ENCODE measurements at regions not wholly inside any gene's neighbourhood (a gene's known extent, or its start where the extent isn't known, plus 50 kb on each side); places are given as distances from the start of the nearest gene placed in this dataset.

DNA sequence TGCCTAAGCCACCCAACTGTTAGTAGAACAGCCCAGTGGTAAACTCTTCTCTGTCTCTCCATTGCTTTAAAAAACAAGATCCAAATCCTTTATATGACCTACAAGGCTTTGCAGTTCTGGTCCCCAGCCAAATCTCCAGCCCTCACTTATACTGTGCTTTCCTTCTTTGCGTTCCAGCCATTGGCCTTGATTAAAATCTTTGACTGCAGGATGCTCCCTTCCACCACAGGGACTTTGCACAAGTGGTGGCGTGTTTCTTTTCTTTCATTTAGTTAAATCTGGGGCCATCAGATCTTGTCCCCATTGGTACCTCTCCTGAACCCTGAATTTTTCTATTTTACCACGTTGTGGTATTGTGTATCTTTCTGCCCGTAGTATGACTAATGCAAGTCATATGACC lies 183.7 kb downstream of the VRK1 start:
- DNase-seq (ENCODE audit: low read depth), result no peak

GRCh38 chr14:96986256-96987085 lies 189.3 kb downstream of the VRK1 start:
- no peak for DNase-seq (ENCODE audit: low read depth)

DNA sequence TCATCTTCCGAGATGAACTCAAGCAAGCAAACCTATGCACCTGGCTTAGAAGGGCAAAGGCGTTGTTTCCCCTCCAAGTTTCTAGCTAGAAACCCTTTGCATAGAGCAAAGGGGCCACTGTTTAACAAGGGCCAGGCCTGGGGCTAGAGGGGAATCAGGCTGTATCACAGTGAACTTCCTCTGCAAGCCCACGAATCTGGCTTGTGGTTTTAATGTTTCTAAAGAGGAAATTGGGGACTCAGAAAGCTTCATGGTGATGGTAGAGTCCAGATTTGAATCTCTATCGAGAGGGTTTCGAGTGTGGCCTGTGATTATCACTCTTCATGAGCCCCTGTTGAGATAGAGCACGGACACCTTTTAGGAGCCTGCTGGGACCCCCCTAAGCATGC lies 189.9 kb downstream of the VRK1 start:
- no peak for DNase-seq (ENCODE audit: low read depth)

GRCh38 chr14:96987771-96988170 lies 190.6 kb downstream of the VRK1 start:
- no peak for DNase-seq (ENCODE audit: low read depth)

- DNase-seq (ENCODE audit: low read depth), result no peak
Measured at GRCh38 chr14:96989306-96989705, 192.1 kb downstream of the VRK1 start.

DNA sequence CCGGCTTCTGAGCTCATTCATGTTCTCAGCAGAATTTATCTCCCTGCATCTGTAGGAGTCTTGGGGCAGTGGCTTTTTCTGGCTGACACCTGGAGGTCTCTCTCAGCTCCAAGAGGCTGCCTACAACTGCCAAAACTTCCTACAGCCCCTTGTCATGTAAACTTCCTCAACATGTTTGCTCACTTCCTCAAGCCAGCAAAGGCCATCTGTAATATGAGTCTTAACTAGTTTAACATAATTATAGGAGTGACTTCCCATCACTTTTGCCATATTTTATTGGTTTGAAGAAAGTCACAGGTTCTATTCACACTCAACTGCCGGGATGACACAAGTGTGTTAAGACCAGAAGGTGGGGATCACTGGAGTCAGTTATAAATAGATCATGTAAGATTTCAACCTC lies 194.0 kb downstream of the VRK1 start:
- DNase-seq (ENCODE audit: low read depth), result no peak

- no peak for DNase-seq (ENCODE audit: low read depth)
Measured at GRCh38 chr14:96994999-96995398, 197.8 kb downstream of the VRK1 start.

- no peak for DNase-seq (ENCODE audit: low read depth)
Measured at GRCh38 chr14:96997269-96997668, 200.1 kb downstream of the VRK1 start.

DNA sequence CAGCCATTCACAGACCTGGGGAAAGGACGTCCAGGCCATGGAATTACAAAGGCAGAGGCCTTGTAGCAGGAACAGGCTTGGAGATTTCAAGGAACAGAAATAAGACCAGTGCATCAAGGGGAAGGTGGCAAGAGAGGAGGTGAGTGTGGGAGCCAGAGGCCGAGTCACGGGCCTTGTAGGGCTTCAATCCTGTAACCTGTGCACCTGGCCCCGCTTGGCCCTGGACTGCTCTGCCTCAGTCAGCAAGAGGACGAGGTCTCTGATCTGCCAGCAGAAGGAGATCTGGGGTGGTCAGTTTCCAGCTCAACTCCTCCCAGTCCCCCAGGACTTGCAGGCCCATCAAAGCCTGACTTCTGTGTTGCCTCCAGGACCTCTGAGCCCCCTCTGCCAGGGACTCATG lies 200.8 kb downstream of the VRK1 start:
- no peak for DNase-seq (ENCODE audit: low read depth)

GRCh38 chr14:96999654-97000155 lies 202.5 kb downstream of the VRK1 start:
- DNase-seq (ENCODE audit: low read depth), result no peak

GRCh38 chr14:97002454-97002853 lies 205.3 kb downstream of the VRK1 start:
- DNase-seq (ENCODE audit: low read depth), result no peak

DNA sequence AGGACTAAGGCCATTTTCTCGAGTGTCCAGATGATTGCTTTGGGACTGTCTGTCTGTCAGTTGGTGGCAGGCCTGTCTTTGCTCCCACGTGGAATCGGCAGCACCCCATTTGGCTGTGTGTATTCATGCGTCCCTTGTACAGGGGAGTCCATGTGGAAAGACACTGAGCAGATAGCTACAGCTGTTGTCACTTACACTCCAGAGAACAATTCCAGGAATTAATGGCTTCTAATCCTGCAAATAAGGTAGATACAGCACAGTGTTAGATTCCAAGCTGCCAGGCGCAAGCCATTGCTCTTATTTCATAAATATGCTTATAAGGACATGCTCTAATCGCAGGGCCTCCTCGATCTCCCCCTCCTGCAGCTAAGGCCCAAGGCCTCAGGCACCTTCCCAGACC lies 208.8 kb downstream of the VRK1 start:
- DNase-seq (ENCODE audit: low read depth), result no peak

- no peak for DNase-seq (ENCODE audit: low read depth)
Measured at GRCh38 chr14:97010491-97011160, 213.4 kb downstream of the VRK1 start.

DNA sequence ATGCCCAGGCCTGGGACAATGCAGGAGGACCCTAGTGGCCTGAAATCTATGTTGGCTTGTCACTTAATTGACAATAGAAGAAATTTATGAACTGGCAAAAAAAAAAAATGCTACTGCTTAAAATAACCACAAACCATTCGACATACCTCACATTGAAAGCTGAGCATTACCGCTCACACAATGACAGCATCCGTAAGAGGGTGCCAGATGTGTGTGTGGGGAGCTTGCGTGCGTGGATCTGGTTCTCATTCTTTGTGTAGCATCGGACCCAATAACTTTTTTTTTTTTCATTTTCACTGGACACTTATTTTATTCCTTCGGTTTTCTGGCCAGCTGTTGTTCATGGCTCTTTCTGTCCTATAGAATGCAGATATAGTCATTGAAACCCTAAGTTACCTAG lies 216.7 kb downstream of the VRK1 start:
- DNase-seq (ENCODE audit: low read depth), result no peak

- no peak for DNase-seq (ENCODE audit: low read depth)
Measured at GRCh38 chr14:97021001-97021400, 223.8 kb downstream of the VRK1 start.

DNA sequence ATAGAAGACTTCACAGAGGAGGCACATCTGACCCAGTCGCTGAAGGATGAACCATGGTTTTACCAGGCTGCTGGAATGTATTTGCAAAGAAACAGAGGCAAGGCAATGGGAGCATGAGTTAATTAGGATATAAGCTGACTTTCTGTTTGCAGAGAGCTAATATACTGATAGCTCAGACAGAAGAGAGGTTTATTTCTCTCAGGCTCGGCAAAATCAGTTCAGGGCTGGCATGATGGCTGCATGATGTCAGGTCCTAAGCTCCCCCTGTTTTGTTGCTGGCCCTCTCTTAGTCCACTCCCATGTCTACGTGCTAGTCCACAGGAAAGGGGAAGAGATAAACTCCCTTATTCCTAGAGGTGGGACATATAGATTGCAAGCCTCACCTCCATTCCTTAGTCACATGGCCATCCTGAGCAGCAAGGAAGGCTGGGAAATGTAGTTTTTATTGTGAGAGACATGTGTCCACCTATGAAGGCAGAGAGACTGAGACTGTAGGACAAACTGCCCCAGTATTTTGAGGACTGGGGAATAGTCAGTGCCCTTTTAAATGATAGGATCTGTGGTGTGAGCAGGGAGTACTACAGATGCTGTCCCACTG lies 224.5 kb downstream of the VRK1 start:
- no peak for DNase-seq (ENCODE audit: low read depth)

- DNase-seq (ENCODE audit: low read depth), result no peak
Measured at GRCh38 chr14:97022741-97023140, 225.6 kb downstream of the VRK1 start.

DNA sequence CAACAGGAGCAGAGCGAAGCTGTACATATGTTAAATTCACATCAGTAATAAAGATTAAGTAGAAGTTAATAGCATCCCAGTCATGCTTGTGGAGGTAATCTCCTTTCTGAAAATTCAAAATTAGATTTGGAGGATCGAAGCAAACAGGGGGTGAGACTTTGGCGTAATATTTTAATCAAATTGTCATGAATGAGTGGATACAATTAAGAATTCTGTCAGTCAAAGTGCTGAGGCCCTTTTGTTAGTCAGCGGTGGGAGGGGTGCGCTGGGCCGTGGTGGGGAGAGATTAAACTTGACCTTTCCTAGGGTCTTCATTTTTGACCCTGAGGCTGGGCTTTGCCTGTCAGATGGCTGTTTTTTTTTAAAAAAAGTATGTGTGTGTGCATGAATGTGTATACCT lies 226.7 kb downstream of the VRK1 start:
- no peak for DNase-seq (ENCODE audit: low read depth)

- no peak for DNase-seq (ENCODE audit: low read depth)
Measured at GRCh38 chr14:97024300-97024699, 227.1 kb downstream of the VRK1 start.

DNA sequence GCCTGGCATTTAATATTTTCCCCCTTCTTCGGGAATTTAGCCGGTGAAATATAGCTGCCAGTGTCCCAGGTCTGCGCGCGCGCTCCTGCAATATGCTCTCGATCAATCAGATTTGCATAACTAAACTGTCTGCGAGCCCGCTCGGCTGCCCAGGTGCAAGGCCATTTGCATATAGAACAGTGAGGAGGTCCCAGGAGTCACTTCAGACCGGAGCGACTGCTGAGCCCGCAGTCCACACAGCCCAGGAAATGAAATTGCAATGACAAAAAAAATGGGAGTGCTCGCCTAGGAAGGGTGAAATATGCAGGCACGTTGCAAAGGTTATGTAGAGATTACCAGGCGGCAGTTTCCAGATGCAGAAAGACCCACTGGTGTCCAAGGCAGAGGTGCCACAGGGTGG lies 228.5 kb downstream of the VRK1 start:
- no peak for DNase-seq (ENCODE audit: low read depth)

DNA sequence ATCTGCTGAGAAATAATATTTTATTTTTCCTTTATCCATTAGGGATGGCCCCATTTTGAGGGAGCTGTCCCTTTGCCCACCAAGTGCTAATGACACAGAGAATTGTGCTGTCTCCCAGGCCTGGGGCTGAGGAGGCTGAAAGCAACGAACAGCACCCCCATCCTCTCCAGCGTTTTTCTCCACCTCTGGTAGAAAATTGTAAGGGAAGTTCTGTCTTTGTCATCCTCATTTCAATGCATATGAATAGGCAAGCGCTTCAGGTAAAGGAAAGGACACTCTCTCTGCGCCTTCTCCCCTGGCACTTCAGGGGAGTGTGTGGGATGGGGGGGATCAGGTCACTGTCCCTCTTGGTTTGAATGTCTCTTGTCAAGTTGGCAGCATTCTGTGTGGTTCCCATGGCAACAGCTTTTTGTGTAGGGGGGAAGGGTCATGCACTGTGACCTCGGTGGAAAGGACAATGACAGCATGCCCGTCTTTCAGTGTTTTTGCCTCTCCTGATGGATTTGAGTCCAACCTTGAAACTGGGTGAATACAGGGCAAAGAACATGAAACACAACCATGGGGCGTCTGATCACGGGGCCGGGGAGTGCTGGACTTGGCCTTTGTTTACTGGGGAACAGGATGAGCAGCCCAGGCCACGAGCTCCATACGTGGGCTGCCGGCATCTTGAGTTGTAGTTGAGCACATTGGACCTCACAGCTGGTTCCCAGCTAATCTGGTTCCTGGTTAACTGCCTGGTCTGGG lies 230.2 kb downstream of the VRK1 start:
- no peak for DNase-seq (ENCODE audit: low read depth)

DNA sequence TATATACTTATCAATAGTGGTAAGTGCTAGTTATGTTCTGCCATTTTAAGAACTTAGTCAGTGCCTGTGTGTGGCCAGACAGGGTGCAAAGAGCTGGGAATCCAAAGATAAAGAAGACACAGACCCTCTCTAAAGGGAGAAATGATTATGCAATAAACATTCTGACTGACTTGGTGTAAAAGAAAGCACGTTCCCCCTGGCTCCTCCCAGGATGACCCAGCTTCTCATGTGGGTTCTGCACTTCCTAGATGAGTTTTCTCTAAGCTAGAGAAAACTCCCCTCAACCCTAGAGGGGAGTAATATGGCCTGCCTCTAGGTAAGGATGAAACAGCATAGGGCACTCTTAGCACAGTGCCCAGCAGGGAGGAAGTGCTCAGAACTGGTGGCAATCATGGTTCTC lies 231.2 kb downstream of the VRK1 start:
- no peak for DNase-seq (ENCODE audit: low read depth)

Data from GM04504 (cell line).